Fibroblast of pulmonary artery (primary cell): ENCODE measurements at regions not wholly inside any gene's neighbourhood (a gene's known extent, or its start where the extent isn't known, plus 50 kb on each side); places are given as distances from the start of the nearest gene placed in this dataset.
"Not testable (repeated sequence)": the region's sequence is repeated elsewhere in the genome, so short reads cannot be mapped to it uniquely, and the experiment has no call there.

Experiments used
- DNase-seq: peaks from one replicate; pipeline ENCODE4 v3.0.0-alpha.2; 2010; ENCODE audit warnings: low read depth
- H3K4me3 ChIP-seq: replicated peaks from 2 replicates; pipeline ENCODE4 v1.5.1; 2011; ENCODE audit warnings: low read depth, mild to moderate bottlenecking, control low read depth, low read length, moderate library complexity
- TF ChIP-seq, protein P1 (sequence below): IDR thresholded peaks from 2 replicates; pipeline ENCODE4 v1.5.1; 2011; ENCODE audit warnings: mild to moderate bottlenecking, control low read depth, low read length, inconsistent platforms; ENCODE audit errors: missing control alignments

DNA sequence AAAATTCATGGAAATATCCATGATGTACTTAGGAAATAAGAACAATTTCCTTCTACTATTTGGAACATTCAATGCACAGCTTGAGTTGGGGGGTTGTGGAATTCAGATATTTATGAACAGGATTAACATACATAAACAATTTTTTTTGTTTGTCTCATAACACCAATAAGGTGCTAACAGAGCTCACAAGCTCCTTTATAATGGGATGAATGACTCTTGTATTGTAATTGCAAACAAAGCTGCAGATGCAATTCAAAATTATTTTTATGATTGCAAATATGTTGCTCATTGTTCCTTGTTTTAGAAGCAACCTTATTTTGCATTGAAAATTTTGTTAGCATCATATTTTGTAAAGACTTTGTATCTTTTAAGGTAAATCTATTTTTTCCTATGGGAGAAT lies 265.7 kb downstream of the PCDH17 start:
- TF ChIP-seq, protein P1, sequence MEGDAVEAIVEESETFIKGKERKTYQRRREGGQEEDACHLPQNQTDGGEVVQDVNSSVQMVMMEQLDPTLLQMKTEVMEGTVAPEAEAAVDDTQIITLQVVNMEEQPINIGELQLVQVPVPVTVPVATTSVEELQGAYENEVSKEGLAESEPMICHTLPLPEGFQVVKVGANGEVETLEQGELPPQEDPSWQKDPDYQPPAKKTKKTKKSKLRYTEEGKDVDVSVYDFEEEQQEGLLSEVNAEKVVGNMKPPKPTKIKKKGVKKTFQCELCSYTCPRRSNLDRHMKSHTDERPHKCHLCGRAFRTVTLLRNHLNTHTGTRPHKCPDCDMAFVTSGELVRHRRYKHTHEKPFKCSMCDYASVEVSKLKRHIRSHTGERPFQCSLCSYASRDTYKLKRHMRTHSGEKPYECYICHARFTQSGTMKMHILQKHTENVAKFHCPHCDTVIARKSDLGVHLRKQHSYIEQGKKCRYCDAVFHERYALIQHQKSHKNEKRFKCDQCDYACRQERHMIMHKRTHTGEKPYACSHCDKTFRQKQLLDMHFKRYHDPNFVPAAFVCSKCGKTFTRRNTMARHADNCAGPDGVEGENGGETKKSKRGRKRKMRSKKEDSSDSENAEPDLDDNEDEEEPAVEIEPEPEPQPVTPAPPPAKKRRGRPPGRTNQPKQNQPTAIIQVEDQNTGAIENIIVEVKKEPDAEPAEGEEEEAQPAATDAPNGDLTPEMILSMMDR, result no peak
- no peak overlapping the region for H3K4me3 ChIP-seq
- no peak for DNase-seq

DNA sequence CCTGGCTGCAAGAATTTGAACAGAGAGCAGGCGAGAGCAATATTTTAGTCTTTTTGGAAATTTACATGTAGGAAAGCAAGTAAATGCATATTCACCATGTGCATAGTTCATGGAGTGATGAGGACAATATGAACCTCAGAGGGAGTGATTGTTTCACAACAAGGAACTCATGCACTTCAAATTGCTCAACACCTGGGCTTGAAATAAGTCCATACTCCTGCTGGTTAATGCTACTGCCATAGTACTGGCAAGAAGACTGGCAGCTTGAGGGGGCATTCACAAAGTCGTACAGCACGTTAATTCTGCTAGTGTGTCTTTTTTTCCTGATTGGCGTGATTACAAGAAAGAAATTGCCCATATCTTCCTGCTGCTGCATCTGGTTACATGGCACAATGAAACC lies 267.6 kb downstream of the PCDH17 start:
- DNase-seq, result no peak
- H3K4me3 ChIP-seq, result no peak overlapping the region
- TF ChIP-seq, protein P1, result no peak

DNA sequence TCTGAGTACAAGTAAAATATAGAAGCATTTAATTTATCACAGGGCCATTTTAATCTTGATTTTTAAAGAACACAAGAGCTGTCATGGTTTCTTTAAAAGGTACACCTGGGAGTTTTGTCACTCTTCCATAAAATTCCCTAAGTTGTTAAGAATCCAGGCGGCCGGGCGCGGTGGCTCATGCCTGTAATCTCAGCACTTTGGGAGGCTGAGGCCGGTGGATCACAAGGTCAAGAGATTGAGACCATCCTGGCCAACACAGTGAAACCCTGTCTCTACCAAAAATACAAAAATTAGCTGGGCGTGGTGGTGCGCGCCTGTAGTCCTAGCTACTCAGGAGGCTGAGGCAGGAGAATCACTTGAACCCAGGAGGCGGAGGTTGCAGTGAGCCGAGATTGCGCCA lies 278.3 kb downstream of the PCDH17 start:
- H3K4me3 ChIP-seq, DNase-seq: not testable (repeated sequence)

DNA sequence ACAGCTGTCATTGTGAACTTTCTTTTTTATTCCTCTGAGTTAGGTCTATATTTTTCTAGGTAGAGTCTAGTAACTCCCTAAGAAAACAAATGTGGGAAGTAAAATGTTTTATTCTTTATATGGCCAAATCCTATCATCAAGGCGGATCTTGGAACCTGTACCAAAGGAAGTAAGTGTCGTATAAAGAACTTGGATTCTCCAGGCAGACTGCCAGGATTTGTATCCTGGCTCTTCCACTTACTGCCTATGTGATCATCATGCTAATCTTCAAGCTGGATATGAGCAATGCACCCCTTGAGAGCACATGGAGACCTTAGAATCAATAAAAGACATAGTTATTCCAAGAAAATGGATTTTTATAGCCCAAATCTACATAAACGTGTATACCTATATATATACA lies 286.5 kb downstream of the PCDH17 start:
- no peak overlapping the region for H3K4me3 ChIP-seq
- TF ChIP-seq, protein P1, result no peak
- no peak for DNase-seq

DNA sequence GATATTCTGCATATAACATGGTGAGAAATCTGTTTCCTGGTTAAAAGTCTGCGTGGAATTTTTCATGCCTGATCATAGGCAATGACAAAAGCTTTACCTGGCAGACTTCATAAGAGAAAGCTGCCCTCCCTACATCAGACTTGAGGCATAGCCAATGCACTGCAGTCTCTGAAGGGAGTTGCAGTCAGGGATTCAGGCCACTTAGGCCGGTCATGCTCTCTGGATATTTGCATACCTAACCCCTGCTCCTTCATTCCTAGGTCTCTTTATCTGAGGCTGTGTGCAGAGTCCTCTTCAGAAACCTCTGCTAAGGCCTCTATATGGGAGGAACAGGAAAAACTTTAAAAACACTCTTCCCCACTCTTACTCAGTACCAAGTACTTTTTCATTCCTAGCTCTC lies 287.4 kb downstream of the PCDH17 start:
- H3K4me3 ChIP-seq, result no peak overlapping the region
- DNase-seq, result no peak
- TF ChIP-seq, protein P1, result no peak

DNA sequence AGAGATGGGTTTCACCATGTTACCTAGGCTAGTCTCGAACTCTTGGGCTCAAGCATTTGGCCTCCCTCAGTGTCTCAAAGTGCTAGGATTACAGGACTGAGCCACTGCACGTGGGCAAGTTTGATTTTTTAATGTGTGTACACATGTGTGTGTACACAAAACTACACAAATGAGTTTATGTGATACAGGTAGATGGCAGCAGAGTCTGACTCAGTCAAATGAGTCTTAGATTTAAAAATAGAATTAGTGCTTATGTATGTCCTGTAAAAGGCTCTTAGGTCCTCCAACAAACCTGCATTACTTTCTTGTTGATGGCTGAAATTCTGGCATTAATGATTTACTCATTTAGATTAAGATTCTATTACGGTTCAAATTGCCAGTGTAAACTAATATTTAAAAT lies 293.7 kb downstream of the PCDH17 start:
- DNase-seq, result peak; percentile 8
- no peak overlapping the region for H3K4me3 ChIP-seq
- TF ChIP-seq, protein P1, result no peak

DNA sequence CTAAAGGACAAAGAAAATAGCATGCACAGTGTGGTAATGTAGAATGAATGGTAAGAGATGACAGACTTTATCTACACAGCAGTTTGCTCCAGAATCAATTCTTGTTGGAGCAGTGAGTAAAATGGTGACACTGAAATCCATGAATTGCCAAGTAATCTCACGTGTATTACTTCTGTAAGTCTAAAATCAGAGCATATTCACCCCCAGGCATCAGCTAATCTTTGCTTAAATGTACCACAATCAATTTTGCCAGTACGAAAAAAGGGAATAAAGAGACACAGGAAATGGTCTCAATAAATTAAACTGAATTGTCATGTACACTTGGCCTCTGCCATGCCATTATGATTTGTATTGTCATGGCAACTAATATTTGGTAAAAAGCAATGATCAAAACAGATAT lies 294.2 kb downstream of the PCDH17 start:
- H3K4me3 ChIP-seq, result no peak overlapping the region
- TF ChIP-seq, protein P1, result no peak

DNA sequence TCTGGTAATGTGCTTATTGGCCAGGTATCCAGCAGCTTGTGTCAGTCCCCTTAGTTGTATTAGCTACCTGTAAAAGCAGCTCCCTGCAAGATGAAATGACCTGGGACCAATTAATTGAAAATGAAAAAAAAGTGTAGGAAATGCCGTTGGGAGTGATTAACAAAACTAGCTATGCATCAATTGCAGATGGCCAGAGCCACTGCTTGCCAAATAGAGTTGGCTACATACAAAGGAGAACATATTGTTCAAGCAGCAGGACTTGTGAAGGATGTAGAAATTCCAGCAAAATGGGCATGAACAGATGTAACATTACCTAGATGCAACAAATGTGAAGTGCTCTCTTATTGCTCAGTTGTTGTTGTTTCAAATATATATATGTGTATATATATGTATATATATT lies 300.5 kb downstream of the PCDH17 start:
- H3K4me3 ChIP-seq, result no peak overlapping the region
- DNase-seq, result no peak
- TF ChIP-seq, protein P1, result no peak

More for the DNA sequence above, 294.2 kb downstream of the PCDH17 start:
- DNase-seq, result no peak
